ENCODE measurements at regions not wholly inside any gene's neighbourhood (a gene's known extent, or its start where the extent isn't known, plus 50 kb on each side); places are given as distances from the start of the nearest gene placed in this dataset.

DNA sequence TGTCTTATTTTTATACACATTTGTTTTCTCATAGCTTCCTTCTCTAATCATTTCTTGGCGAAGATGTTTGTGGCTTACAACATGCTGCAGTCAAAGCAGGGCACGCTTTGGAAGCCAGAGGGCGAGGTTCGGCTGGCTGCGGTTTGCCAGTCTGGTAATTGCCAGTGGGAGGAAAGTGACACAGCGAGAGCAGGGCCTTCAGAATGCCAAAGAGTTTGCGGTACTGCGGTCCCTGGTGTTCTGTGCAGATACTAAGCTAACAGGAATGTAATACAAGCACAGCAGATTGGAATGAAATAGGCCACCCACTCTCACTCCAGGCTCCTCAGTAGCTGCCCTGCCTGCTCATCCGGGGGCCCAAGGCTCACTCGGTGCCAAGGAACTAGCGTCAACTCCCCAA is 58.7 kb upstream of the TGM3 start:
- DNase-seq (ENCODE audit: low spot score), result no peak

- DNase-seq (ENCODE audit: low spot score), result no peak
These were observed 57.2 kb upstream of the TGM3 start for GRCh38 chr20:2238601-2239000.

- no peak for DNase-seq (ENCODE audit: low spot score)
These were observed 55.0 kb upstream of the TGM3 start for GRCh38 chr20:2240835-2241234.

GRCh38 chr20:2242678-2243077 is 53.1 kb upstream of the TGM3 start:
- DNase-seq (ENCODE audit: low spot score), result no peak

DNA sequence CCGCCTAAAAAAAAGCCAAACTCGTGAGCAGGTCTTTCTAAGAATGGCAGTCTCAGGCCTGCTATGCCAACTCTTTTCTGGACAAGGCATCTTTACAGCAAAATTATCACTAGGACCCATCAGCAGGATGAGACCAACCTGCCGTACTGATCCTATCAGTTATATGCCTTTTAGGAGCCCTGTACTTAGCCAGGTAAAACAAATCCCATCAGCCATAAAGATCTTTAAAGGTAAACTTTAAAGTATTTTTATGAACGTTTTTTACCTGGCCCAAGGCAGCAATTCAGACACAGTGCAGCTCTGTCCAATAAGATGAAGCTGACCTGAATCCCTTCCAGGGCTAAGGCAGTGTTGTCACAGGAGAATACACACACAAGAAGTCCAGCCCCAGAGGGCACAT is 51.3 kb upstream of the TGM3 start:
- no peak for DNase-seq (ENCODE audit: low spot score)

DNA sequence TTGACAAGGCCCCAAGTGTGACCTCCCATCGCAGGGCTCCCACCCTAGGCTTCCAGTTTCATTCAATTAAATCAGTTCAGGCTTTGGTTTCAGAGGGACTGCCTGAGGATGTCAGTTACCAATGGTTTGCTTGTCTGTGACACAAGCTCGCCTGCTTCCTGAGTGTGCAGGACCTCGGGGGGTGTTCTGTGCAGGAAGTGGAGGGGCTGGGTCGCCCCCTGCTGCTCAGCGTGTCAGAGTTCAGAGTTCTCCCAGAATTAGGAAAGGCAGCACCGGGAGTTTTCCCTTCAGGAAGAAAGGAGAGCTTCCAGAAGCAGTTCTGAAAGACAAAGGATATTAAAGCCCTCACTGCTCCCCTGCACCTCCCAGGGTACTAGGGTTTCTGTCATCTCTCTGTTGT is 50.8 kb upstream of the TGM3 start:
- DNase-seq (ENCODE audit: low spot score), result no peak

- DNase-seq (ENCODE audit: low spot score), result no peak
These were observed 50.2 kb upstream of the TGM3 start for GRCh38 chr20:2245637-2246036.

Data from CD4-positive, alpha-beta T cell treated with Interleukin-2 at 100 ng/mL for 4 hours (primary cell).